ENCODE measurements at regions not wholly inside any gene's neighbourhood (a gene's known extent, or its start where the extent isn't known, plus 50 kb on each side); places are given as distances from the start of the nearest gene placed in this dataset.

DNA sequence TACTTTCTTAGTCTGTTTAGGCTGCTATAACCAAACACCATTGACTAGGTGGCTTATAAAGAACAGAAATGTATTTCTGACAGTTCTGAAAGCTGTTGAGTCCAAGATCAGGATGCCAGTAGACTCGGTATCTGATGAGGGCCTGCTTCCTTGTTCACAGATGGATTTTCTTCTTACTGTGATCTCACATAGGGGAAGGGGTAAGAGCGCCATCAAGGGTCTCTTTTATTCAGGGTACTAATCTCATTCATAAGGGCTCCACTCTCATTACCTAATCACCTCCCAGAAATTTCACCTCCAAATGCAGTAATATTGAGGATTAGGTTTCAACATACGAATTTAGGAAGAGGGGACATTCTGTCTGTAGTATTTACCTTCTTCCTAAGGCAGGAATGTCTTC is 384.0 kb upstream of the DMAC1 start:
- TF ChIP-seq EZH2 (IDR thresholded peaks at IDR 0.05; ENCODE audit: insufficient read depth, poor library complexity, severe bottlenecking) (no peak), EZH2phosphoT487 (IDR thresholded peaks at IDR 0.05; ENCODE audit: insufficient read depth, low read depth) (no peak)
